ENCODE measurements at regions not wholly inside any gene's neighbourhood (a gene's known extent, or its start where the extent isn't known, plus 50 kb on each side); places are given as distances from the start of the nearest gene placed in this dataset.

DNA sequence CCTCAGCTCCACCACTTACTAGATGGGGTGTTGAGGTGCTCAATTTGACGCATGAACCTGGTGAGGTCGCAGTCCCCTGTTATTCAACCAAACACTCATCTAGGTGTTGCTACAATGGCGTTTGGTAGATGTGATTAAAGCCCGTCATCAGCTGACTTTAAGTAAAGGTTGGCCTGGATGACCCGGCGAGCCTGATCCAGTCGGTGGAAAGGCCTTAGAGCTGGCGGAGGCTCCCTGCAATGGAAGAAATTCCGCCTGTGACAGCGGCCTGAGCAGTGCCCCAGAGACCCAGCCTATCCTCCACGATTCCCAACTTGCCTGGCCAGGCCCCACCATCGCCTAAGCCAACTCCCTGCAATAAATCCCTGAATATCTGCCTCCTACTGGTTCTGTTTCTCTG is 171.4 kb downstream of the BMP7 start:
- no peak overlapping the region for H3K27ac ChIP-seq
- TF ChIP-seq, protein P1, sequence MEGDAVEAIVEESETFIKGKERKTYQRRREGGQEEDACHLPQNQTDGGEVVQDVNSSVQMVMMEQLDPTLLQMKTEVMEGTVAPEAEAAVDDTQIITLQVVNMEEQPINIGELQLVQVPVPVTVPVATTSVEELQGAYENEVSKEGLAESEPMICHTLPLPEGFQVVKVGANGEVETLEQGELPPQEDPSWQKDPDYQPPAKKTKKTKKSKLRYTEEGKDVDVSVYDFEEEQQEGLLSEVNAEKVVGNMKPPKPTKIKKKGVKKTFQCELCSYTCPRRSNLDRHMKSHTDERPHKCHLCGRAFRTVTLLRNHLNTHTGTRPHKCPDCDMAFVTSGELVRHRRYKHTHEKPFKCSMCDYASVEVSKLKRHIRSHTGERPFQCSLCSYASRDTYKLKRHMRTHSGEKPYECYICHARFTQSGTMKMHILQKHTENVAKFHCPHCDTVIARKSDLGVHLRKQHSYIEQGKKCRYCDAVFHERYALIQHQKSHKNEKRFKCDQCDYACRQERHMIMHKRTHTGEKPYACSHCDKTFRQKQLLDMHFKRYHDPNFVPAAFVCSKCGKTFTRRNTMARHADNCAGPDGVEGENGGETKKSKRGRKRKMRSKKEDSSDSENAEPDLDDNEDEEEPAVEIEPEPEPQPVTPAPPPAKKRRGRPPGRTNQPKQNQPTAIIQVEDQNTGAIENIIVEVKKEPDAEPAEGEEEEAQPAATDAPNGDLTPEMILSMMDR (IDR thresholded peaks at IDR 0.05) = no peak
- no peak for TF ChIP-seq ZFX (IDR thresholded peaks at IDR 0.05; ENCODE audit: borderline replicate concordance)

DNA sequence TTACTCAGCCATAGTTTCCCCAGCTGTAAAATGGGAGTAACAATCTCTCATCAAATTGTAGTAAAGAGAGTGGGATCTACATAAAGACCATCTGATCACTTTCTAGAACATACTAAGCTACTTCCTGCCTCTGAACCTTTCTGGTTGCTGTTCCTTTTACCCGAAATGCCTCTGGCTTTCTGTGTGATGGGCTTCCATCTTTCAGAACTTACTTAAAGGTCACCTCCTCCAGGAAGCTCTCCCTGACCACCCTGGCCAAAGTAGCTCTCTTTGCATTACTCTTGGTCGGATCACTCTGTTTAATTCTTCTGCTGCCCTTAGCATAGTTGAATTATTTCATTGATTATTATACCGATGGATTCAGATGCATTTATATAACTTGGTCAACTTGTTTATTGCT is 171.0 kb downstream of the BMP7 start:
- TF ChIP-seq, protein P1 (IDR thresholded peaks at IDR 0.05) = no peak
- TF ChIP-seq ZFX (IDR thresholded peaks at IDR 0.05; ENCODE audit: borderline replicate concordance) = no peak
- H3K27ac ChIP-seq = no peak overlapping the region

DNA sequence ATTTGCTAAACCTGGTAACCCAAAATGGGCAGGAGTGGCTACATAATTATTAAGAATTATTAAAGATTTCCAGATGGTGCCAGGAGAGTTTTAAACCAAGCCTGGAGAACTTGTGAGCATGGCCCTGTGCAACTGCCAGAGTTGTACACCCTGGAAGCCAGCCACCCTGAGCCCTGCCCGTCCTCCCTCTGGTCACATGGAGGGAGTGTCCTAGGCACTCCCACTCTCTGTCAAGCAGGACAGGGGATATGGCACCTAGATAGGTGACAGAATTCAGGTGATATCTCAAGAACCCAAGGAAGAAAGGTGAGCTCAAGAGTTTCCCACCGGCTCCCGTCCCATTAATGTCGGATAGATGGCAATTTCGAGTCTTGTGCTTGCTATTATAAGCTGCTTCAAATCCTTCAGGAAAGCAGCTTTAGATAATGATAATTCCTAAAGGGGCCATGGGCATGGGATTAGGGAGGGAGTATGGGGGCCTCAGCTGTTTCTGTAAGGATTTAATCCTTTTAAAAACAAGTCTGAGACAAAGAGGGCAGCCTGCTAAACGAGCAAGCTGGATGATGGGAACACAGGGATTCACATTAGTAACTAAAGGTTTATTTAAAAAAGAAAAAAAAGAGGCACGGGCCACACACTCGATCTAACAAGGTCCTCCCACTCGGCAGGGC is 169.1 kb downstream of the BMP7 start:
- H3K27ac ChIP-seq = no peak overlapping the region
- TF ChIP-seq, protein P1 (IDR thresholded peaks at IDR 0.05) = no peak
- no peak for TF ChIP-seq ZFX (IDR thresholded peaks at IDR 0.05; ENCODE audit: borderline replicate concordance)

DNA sequence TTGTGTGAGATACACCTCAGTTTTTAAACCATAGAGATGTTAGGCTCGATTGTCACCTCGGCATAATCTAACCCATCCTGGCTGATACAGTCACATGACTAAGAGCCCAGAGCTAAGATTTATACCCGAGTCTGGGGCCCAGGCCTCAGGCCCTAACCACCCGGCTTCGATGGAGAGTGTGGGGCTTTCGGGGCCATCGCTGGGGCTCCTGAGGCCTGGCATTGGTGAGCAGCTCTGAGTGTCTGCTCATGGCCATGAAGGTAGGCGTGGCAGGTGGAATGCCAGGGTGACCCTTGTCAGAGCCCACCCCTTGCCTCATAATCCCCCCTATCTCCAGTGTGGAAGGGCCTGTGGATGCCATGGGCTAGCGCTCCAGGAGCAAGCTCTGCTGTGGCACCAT is 164.3 kb downstream of the BMP7 start:
- TF ChIP-seq, protein P1 (IDR thresholded peaks at IDR 0.05) = no peak
- no peak for TF ChIP-seq ZFX (IDR thresholded peaks at IDR 0.05; ENCODE audit: borderline replicate concordance)
- H3K27ac ChIP-seq = no peak overlapping the region

DNA sequence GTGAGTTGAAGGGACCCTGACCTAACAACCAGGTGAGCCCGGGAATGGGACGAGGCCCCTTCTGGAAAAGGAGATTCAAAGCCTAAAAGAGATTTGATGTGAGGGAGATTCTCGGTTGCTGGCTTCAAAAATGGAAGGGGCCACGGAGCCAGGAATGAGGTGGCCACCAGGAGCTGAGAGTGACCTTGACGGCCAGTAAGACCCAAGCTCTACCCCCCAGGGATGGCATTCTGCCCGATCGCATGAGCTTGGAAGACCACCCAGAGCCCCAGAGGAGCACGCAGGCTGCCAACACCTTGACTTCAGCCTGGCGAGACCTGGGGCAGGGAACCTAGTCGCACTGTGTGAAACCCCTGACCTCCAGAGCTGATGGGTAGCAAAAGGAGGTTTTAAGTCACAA is 163.9 kb downstream of the BMP7 start:
- H3K27ac ChIP-seq = no peak overlapping the region
- TF ChIP-seq, protein P1 (IDR thresholded peaks at IDR 0.05) = no peak
- TF ChIP-seq ZFX (IDR thresholded peaks at IDR 0.05; ENCODE audit: borderline replicate concordance) = no peak

- no peak for TF ChIP-seq ZFX (IDR thresholded peaks at IDR 0.05; ENCODE audit: borderline replicate concordance)
- TF ChIP-seq, protein P1 (IDR thresholded peaks at IDR 0.05) = no peak
- no peak overlapping the region for H3K27ac ChIP-seq
Observed at GRCh38 chr20:57103146-57103800, 163.2 kb downstream of the BMP7 start.

DNA sequence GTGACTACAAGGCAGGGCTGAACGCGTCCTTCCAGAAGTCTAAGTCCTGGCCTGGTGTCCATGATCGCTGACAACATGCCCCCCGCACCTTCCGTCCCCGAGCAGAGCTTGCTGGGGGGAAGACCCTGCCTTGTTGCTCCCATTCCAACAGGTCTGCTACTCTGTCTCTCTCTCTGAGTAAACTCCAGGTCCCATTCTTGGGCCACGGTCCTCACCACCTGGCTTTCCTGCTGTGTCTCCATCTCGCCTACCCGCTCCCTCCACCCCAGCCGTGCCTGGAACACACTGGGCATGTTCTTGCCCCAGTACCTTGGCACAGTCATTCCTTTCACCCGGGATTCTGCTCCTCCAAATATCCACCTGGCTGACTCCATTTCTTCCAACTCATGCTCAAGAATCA is 162.3 kb downstream of the BMP7 start:
- no peak overlapping the region for H3K27ac ChIP-seq
- TF ChIP-seq, protein P1 (IDR thresholded peaks at IDR 0.05) = no peak
- TF ChIP-seq ZFX (IDR thresholded peaks at IDR 0.05; ENCODE audit: borderline replicate concordance) = no peak

Measured in 22Rv1 (cell line).